ENCODE measurements at regions not wholly inside any gene's neighbourhood (a gene's known extent, or its start where the extent isn't known, plus 50 kb on each side); places are given as distances from the start of the nearest gene placed in this dataset.

DNA sequence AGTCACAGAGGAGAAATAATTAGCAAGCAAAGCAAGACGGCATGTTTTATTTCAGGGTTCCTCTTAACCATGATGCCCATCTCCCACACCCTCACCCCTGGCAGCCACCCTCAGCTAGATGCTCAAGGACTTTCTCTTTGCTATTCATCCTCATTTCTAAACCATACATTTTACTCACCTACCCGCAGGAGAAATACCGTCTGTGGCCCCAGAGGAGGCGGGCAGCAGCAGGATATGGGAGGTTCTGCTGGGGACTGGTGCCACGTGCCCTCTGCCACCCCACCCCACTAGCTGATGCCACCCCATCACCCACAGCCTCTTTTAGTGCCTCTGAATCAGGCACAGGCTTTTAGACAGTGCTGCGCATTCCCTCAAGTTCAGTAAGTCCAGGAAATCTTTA lies 168.7 kb upstream of the ITGB1 start:
- DNase-seq: no peak

DNA sequence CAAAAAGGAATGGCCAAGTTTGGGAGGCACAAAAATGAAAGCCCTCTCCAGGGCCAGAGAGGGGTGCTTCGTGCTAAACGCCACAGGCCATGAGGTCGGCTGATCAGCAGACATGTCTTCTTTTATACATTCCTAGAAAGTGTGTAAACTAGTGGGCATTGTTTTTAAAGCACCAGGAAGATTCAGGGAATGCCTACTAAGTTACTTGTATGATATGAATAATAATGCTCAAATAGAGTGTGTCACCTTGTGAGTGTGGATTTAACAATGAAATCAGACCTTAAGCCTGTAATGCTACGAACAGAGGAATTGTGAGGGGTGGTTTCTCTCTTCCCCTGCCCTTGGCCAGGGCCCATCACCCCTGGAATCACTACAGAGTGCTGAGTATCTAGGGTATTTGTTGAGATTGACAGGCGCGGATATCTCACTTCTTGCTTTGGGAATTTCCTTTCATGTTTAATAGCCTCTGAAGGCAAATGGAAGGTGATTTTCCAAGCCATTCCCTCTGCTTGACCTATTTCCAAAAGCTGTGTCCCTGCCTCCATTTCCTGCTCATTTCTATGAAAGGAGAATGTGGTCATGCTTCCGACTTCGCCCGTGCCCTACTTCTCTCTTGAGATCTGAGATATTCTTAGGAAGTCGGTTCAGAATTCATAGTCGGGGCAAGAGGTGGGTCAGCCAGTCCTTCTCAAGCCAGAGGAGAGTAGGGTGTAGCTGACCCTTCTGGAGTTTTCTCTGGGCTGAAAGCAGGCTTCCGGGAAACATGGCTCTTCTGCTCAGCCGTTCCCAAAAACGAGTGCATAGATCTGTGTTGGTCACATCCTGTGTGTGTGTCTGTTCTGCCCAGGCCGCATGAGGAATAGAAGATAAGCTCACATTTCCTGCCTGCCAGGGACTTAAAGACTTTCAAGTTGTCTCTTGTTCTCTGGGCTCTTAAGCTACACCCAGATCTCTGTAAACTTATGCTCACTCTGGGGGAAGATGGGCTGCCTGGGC lies 167.8 kb upstream of the ITGB1 start:
- DNase-seq: peak; percentile 32

DNA sequence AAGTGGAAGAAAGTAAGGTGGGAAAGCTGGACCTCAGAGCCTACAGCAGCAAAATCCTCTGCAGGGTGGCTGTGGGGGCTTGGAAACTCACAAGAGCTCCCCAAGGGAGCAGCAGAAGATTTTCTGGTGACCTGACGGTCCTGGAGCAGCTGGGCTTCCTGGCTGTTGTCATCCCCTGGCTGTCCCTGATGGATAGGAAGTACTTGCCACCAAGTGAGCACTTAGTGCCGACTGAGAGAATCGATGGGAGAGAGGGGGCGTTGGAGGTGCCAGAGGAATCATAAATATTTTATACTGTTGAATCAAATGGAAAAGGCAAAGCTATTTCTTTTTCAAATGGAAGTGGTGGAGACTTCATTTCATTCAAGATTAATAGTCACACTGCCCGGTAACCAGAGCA lies 167.1 kb upstream of the ITGB1 start:
- DNase-seq: no peak

DNA sequence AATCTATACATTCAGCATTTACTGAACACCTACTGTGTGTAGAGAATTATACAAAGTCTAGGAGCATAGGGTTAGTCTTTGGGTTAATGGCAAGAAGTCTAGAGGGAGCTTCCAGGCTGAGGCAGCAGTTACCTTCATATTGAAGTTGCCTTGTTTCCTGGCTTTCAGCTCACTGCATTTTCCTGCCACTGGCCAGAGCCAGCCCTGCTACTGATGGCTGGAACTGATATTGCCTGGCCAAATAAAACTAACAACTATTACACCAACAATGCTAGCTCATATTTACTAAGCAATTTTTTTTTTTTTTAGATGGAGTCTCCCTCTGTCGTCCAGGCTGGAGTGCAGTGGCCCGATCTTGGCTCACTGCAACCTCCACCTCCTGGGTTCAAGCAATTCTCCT lies 165.7 kb upstream of the ITGB1 start:
- no peak for DNase-seq

DNA sequence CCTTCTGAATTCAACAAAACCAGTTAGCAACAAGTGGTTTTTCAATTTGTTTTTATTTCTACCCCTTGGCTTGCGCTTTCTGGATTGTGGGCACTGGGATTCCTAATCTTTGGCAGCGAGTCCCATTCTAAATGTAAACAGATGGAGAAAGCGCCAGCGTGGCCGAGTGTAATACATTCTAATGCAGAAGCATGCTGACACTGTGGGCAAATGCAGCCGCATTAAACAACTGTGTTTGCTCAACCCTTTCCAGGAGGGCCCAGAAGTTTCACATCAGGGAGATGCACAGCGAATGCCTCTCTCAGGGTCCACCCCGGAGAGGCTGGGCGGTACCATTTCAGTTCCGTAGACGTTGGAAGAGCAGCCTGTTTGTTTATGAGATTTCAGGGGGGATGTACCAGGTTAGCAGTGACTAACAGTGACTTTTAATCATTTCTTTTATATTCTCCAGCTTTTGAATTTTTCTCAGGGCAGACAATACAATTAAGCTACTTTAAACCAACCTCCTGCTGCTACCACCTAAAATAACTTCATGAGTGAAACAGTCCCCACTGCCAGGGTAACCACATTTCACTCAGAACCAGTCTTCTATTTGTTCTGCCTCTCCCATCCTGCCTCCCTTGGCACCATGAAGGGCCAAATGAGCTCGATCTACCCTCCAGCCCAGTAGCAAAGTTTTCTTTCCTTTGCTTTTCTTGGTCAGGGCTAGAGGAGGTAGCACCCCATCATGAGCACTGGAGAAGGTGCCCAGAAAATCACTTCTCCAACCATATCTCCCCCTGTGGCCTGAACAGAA lies 164.2 kb upstream of the ITGB1 start:
- DNase-seq: no peak

DNA sequence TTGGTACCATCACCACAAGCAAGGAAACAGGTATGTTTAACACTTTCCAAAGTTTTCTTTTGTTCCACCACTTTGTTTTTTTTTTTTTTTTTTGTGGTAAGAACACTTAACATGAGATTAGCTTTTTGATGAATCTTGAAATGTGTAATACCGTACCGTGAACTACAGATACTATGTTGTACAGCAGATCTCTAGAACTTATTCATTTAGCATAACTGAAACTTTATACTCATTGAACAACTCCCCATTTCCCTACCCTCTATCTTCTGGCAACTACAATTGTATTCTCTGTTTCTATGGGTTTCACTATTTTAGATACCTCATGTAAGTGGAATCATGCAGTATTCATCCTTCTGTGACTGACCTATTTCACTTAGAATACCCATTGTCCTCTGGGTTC lies 162.7 kb upstream of the ITGB1 start:
- no peak for DNase-seq

DNA sequence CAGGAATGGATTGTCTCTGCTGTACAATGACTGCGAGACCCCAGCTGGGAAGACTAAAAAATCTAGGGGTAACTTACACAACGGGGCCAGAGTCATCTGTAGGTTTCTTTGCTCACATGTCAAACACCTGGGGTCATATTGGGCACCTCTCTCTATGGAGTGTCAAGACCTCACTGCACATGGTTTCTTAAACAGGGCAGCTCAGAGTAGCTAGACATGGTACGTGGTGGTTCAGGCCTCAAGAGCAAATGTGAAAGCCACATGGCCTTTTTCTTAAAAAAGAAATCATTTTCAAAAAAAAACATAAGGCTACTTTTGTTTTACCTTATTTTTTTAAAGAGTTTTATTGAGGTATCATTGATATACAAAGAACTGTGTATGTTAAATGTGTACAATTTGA lies 162.2 kb upstream of the ITGB1 start:
- DNase-seq: no peak

DNA sequence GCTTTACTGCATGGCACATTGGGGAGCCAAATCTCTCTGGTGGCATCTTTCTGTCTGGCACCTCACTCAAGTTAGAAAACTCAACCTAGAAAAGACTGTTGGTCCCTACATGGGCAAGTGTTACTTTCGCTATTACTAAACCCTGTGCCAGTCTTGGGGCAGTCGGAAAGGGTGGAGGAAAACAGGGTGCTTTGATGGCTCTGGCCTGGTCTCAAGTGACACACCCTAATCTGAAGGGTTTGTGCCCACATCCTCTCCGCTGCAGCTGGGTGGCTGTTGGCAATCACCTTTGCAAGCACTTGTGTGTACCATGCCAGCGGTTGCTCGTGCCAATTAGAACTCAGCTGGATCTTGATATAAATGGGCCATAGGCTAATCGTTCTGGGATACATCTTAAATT lies 159.8 kb upstream of the ITGB1 start:
- peak; percentile 53 for DNase-seq

DNA sequence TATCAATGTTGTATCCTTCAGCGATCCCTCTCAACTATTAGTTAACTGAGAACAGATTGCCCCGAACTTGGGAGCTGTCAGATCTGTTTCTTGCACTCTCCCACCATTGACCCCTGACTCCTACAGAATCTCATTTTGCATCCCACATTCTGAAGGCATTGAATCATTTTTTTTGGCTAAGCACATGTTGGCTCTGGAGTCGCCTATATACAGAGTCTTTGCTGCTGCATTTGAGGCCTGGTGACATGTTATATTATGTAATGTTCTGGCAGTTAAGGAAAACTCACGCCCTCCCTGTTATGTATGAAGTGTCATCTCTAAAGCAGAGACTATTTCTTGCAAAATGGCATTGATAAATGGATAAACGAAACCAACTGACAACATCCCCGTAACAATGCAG lies 159.2 kb upstream of the ITGB1 start:
- DNase-seq: no peak

DNA sequence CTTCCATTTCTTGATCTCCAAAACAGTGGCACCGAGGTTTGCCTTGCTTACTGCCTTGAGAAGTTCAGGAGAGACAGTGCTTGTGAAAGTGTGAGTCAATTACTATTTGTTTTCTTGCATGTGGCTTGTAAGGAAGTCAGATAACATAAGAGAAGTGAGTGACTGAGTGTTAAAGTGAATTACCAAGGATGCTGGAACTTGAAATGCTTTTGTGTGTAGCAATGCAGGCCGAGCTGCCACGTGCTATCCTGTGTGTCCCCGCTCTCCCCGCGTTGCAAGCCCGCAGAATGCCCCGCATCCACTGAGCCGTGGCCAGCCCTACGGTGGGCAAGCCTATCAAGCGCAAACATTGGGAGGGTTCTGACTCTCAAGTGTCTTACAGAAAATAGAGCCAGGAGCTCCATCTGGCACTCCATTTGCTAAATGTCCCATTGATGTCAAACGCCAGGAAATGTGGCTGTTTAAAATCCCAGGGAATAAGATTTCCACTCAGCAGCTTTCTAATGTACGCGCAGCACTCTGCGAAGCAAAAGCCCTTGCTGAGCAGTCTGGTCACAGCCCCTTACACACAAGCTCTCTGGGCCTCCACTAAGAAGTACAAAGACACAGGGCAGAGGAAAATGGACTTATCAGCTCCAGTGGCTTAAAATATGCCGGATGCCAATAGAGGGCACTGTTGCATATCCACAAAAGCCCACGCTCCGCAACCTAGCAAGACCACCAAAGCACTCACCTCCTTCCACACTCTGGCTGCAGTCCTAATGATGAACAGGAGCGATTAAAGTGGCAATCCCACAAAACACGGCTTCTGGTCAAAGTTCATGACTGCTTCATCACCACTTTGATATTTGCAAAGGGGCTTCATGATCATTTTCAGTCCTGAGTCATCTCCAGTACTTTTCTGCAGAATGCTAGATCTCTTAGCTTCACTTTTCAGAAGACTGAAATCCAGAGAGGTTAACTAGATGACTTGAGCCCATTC lies 158.0 kb upstream of the ITGB1 start:
- no peak for DNase-seq

DNA sequence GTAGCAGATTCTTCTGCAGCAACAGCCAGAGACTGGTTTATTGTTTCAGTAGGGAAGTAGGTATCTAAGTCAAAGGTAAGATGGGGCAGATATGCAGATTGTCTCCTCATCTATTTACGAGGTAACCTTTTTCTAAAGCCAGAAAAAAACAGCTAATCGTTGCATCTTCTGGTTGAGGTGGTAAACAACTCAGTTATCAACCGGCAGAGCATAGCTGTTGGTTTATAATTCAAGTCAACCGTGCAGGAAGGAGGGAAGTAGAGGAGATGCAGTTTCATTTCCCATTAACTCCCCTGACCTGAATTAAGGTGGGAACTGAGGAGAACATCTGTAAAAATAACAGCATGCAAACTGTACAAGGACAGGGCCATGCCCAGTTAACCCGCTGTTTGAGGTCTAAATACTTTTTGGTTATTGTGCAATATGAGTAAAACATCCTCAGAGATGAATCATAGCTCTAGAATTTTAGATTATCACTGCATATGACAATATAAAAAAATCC lies 156.5 kb upstream of the ITGB1 start:
- DNase-seq: no peak

DNA sequence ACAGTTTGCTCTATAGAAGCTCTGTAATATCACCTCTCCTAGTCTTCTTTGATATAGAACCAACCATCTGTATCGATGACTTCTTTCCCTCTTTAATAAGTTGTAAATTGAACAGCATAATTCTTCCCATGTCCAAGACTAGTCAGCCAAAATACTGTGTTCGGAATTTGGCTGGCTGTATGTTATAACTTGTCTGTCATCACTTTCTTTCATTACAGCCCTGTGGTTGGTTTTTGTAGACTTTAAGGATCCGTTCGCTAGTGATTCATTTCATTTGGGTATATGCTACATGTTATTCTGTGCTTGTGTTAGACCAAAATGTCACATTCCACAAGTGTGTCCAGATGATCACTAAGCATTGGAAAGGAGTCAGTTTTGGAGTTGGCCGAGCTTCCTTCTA lies 155.4 kb upstream of the ITGB1 start:
- DNase-seq: no peak

DNA sequence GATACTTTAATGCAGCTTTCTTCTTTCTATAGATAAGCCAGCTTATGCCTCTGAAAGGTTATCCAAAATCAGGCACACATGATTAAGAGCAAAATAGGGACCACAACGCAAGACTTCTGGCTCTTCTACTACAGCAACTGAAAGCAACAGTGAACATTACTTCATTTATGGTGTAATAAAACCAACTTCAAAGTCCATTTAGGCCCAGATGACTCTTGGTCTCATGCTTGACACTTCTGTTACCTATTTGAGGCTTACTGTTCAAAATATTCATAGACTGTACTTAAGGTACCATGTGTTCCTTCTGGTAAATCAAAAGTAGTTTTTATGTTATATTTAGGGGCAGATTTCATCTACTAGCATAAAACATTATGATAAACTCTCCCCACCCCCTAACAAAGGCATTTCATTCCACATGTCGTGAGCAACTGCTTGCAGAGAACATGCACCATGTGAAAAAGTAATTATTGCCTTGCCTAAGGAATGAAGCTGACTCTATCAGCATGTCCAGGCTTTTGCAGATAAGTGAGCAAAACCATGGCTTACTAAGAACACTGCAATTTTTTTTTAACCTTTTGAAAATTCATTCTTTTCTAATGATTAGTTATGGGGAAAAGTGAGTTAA lies 154.9 kb upstream of the ITGB1 start:
- DNase-seq: no peak

DNA sequence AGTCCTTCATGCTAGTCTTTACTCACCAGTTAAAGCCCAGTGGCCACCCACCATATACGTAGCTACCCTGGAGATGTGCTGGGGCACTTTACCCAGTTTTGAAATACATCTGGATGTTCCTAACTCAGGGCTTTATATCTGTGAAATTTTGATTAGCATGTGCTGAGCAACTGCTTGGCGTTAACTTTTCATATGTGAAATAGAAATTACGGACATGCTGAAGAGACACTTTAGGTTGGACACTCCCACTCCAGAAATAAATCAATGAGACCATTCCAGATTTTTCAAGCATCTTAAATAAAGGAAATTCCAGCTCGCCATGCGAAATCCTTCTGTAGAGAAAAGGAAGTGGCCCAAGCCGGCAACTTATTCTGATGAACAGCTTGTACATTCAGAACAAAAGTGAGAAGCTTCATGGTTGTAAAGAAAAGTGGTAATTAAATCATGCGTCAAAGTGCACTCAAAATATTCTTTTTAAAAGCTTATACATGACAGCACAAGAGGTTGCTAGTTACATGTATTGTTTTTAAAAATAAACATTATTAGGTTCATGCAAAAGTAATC lies 153.5 kb upstream of the ITGB1 start:
- DNase-seq: no peak

DNA sequence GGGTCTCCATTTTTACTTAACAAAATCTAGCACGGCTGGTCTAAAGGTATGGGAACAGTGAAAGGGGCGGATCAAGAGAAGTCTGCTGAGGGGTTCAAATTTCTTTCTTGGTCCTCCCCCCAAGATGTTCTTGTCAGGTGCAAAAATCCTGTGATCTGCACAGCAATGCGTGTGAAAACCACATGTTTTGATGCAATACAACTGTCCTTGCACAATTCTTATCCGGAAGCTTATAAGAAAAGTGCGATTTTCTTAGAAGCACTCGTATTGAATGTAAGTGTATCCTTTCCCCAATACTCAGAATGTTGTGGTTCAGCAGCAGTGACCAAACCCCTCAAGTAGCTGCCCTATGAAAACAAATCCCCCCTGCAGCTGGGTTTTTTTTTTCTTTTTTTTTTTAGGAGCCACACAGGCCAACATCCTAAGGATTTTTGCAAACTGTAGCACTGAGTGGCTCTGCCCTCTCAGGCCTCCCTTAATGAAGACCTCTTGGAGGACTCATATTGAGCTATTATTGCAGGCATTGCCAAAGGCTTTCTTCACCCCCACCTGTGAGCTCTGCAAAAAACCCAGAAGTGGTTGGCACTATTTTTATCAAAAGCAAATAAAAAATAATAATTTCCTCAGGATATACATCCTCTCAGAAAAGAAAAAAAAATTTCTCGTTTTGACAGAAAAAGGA lies 151.9 kb upstream of the ITGB1 start:
- DNase-seq: no peak

DNA sequence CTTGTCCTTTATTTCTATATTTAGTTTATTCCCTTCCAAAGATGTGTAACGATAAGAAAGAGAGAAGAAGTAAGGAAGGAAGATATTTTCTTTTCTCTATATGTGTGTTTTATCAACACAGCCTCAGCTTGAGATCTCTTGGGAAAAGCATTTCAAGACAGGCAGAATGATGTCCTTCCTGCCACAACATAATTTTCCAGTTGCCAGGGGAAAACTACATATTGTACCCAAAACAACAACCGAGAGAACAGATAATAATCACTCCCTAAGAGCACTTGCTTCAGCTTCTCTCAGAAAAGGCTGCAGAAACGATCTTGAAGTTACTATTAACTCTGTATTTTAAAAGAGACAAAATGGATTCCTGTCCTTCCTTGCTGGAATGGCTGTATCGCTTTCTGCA lies 151.4 kb upstream of the ITGB1 start:
- no peak for DNase-seq

DNA sequence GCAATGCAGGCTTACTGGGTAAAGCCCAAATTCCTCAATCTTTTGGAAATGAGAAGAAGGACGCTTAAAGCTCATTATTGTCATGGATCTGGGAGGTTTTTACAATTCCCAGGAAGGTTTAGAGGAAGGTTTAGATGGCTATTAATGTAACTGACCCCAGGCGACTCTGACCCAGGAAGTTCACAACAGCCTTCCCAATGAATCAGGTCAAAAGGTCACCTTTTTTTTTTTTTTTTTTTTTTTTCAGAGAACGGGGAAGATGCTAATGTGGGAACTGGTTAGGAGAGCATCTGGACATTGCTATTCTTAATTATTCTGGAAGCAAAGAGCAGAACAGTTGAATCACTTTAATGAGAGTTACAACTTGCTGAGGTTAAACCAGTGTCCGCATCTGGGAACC lies 149.9 kb upstream of the ITGB1 start:
- DNase-seq: no peak

DNA sequence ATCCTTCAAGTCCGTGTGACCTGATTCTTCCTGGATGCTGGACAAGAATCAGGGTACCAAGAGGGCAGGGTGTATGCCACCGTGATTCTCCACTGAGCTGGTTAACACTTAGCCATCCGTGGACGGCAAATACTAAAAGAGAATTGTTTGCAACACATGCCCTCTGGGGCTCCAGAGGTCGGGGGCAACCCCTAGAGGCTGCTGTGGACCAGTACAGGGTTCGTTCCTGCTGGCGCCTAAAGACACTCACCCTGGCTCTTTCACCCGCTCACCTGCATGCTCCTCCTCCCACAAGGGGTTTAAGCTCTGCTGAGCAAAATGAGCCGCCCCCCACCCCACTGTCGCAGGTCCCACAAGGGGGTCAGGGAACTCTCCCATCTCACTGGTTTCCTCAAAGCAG lies 148.7 kb upstream of the ITGB1 start:
- DNase-seq: no peak

DNA sequence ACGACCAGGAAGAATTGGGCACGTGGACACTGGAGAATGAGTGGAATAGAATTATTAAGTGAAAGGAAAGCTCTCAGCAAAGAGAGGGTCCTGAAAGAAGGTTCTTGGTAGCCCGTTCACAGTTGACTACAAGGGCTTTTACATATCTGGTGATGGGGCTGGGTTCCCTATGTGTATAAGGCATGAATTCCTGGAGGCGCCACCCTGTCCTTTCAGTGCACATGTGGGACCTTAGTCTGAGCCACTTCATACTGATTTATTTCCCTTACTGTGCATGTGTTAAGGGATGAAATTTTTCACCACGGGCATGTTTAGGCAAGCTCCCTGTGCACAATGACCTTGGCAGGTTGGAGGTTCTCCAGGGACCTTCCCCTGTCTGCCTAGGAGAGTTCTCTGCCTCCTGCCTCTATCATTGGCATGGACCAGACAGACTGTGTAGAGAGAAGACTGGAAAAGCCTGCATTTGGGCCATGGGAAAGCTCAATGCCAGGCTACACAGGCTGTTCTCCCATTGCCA lies 145.9 kb upstream of the ITGB1 start:
- DNase-seq: no peak

DNA sequence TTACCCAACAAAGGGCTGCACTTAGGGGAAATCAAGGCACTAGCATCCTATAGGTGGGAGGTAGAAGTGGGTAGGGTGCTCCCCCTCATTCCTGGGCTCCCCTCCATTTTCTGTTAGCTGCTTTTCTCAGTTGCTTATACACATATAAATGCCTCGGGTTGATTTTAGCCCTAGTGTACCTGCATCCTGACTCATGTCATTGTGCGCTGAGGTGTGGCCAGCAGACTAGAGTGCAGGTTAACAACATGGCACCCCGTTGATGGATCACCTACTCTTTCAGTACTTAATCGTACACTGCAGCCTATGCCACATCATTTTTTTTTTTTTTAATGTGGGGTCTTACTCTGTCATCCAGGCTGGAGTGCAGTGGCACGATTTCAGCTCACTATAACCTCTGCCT lies 144.0 kb upstream of the ITGB1 start:
- no peak for DNase-seq

DNA sequence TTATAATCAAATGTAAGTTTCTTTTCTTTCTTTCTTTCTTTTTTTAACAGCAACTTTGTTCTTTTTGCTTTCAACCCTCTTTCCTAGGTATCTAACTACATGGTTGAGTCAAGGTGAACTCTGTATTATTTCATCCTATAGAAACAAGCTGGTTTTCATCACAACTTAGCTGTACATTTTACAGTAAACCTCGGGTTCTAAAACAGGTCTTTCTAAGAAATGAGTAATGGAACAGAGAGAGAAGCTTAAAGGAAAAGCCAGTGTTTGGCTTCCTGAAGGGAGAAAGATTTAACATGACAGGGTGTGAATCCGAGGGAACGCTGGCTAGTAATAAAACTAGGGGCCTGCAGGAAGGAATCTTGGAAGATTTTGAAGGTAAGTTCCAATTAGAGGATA lies 143.4 kb upstream of the ITGB1 start:
- no peak for DNase-seq
